T-helper 2 cell treated with Interferon-gamma antibody and Interleukin-4, amounts not matched to agents 100 ng/mL and 5 ng/mL, for 36 hours (primary cell): ENCODE measurements at regions not wholly inside any gene's neighbourhood (a gene's known extent, or its start where the extent isn't known, plus 50 kb on each side); places are given as distances from the start of the nearest gene placed in this dataset.
"Not testable (repeated sequence)": the region's sequence is repeated elsewhere in the genome, so short reads cannot be mapped to it uniquely, and the experiment has no call there.

Experiments
- intact Hi-C: fragments of 100-400 bp; cut with micrococcal nuclease; formaldehyde crosslinking; loops from one replicate; pipeline ENCODE4 v1.15.1; 2023

DNA sequence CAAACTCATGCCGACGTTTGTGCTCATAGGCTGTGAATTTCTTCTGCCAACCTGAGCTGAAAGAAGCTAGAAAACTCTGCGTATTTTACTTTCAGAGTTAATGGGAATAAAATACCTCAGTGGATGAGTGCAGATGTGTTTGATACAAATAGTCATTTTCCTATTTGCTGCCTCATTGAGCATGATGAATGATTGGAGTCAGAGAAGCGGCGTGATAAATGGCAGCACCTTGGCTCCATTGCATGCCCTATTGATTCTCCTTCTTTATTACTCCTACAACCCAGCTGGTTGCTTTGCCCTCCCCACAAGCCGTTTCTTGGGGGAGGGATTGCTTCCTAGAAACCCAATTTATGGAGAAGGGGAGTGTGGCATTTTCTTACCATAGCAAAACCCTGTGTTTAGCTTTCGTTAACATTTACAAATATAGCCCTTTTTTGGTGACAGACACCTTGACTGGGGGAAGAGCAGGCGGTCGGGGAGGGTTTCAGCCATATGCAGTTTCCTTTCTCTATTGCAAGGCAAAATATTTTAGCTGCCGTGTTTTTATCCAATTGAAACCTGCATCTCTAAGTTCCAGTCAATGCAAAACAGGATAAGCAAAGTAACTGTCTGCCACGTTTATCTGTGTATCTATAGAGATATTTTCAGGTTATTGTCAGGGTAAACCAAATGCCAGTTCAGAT, 93.1 kb upstream of the TBCA start:
- intact Hi-C loops: no loop called here

GRCh38 chr5:77867914-77868313, 91.8 kb upstream of the TBCA start:
- intact Hi-C loops: no loop called here

DNA sequence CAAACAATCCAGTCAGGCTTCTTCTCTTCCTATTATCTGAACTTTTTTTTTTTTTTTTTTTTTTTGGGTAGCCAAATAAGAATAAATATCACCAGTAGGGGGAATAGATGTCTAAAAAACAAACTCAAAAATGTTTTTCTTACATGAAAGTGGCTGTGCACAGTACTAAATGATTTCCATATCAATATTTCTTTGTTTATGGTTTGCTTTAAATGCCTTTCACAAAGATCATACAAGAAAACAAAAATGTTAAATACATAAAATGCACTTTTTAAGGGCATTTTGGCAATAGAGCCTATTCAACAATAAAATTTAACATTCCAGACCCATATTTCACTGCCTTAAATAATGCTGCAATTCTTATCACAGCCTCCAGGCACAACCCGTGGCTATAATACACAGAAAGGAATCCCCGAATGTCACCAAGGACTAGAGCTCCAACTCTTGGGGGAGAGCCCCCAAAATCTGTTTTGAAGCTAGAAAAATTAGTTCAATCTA, 91.1 kb upstream of the TBCA start:
- intact Hi-C loops: no loop called here

GRCh38 chr5:77866198-77866597, 90.1 kb upstream of the TBCA start:
- intact Hi-C loops: no loop called here

- intact Hi-C loops: no loop called here
Measured at GRCh38 chr5:77864997-77865396, 88.9 kb upstream of the TBCA start.

GRCh38 chr5:77863181-77863580, 87.0 kb upstream of the TBCA start:
- intact Hi-C loops: no loop called here

DNA sequence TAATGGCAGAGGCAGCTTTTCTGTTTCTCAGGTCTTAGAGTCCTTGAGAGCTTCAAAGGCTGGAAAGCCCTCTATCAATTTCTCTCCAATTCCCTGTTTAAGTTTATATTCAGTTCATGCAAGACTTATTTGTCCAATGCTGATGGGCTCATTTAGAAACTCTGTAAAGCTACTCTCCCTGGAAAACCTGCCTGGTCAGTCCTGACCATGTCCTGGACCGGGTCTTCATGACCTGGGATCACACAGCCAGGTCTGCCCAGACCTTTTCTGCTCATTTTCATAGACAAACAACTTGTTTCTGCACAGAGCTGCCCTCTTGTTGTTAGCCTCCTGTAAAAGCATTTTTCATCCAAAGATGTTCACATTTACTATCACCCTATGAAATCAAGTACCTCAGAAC, 85.4 kb upstream of the TBCA start:
- intact Hi-C loops: no loop called here

GRCh38 chr5:77859306-77859705, 83.2 kb upstream of the TBCA start:
- intact Hi-C loops: no loop called here

- intact Hi-C loops: not testable (repeated sequence)
Measured at GRCh38 chr5:77858678-77859077, 82.5 kb upstream of the TBCA start.

- intact Hi-C loops: no loop called here
Measured at GRCh38 chr5:77855369-77855768, 79.2 kb upstream of the TBCA start.

- intact Hi-C loops: loop anchor here (2.0 to 5.0 kb wide), 2 partner anchors 79 to 211 kb away; no protein-coding TSS in a partner anchor
Measured at GRCh38 chr5:77853353-77853907, 77.3 kb upstream of the TBCA start.

DNA sequence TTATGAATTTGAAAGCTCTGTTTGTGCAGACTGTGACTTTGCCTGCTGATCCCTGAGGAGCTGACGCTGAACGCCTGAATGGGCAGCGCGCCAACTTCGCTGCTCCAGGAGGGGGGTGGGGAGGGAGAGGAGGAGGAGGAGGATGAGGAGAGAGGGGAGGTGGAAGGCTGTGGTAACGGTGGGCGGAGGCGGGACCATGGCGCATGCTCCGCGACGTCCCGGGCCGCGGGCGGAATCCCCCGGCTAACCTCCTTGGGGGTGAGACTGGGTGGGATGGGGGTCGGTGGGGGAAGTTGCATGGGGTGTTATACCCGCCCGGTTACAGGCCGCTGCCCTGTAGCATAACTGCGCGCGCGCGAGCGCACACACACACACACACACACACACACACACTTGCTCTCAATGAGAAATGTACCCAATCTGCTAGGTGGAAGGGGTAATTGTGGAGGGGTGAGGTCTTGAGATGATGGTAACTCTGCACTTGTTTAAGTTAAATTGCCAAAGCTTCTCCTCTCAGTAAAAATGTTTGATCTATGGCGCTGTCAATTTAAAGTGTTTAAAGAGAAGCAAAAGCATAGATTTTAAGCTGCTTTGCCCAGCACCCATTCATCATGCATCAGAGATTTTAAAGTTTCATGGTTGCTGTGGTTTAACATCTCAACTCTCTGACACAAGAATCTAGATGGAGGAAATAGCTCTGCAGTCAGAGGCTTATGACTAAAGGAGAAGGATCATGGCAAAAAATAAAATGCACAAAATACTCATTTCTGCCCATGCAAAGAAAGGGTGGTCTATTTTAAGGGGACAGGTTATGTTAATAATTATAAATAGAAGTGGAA, 76.6 kb upstream of the TBCA start:
- intact Hi-C loops: loop anchor here (2.0 to 5.0 kb wide), 2 partner anchors 78 to 210 kb away; no protein-coding TSS in a partner anchor

DNA sequence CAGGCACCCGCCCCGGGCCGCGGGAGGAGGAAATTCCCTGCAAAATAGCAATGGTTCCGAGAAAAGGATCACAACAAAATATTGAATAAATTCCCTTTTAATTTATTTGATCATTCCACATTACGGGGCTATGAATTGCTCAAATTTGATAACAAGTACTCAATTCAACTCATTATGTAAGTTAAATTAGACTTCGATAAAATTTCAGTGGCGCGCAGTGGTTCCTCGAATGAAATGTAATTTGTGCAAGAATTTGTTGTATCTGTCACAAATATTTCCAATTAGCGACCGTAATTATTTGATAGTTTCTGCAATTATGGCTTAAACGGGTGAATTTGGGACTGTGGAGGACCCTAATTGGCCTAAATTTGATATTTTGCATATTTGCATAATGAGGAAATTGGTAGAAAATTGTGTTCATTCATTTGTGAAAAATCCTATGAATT, 76.0 kb upstream of the TBCA start:
- intact Hi-C loops: loop anchor here (2.0 to 5.0 kb wide), 2 partner anchors 77 to 210 kb away; no protein-coding TSS in a partner anchor

DNA sequence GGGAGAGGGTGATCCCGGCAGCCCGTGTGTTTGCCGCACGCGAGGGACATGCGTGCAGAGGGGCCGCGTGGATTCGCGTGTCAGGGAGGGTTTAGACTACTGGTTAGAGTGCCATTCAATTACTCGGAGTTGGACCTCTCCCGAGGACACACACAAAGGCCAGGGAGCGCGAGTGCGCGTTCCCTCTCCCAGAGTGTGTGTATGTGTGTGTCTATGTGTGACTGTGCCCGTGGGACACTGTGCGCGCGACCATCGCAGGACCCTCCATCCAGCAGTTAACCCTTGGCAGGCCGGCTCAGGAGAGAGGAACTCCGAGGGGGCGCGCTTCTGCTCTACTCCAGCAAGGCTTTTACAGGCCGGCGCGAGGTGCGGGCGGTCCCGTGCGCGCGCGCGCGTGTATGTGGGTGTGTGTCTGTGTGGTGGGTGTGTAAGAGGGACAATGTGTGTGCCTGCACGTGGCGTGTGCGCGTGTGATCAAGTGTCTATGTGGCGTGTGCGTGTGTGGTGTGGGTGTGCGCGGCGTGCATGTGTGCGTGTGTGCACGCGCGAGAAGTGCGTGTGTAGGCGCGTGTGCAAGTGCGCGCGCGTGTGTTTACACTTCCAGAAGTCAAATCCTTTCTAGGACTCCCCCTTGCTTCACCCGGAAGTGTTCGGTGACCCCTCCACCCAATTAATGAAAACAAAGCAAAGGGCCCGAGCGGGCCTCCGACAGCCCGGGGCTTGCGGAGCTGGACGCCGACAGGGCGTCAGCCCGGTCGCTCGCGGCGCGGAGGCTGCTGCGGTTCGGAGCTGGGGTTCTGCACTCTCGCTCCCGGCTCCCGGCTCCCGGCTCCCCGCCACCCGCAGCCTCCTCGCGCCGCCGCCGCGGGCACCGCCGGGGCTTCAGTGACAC, 75.3 kb upstream of the TBCA start:
- intact Hi-C loops: loop anchor here (2.0 to 5.0 kb wide), 2 partner anchors 77 to 209 kb away; no protein-coding TSS in a partner anchor

DNA sequence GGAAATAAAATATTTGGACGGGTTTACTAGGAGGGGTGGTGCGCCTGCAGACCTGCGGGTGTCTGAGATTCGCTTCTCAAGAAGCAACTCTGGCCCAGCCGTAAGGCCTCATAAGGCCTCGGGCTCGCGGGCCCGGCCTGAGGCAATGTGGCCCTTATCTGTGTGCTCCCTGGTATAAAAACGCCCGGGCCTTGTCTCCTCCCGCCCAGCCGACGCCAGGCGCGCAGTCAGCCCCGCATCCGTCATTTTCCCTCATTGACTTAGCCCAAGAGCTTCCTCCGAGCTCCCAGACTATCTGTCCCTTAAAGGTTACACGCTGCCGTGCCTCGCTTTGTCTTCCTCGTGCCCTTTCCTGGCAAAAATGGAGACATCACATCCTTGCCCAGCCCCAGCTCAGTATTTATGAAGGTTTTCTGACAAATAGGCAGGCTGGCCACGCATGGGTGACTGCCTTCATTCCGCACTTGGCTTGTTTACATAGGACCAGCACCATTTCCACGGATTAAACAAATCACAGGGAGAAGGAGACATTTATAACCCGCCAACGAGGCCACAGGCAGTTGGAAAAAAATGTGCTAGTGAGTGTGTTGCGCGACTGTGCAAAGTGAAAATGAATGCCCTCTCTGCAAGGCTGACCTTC, 74.5 kb upstream of the TBCA start:
- intact Hi-C loops: loop anchor here (5.0 kb wide), 1 partner anchor 208 kb away; no protein-coding TSS in a partner anchor

GRCh38 chr5:77849308-77849900, 73.3 kb upstream of the TBCA start:
- intact Hi-C loops: no loop called here

DNA sequence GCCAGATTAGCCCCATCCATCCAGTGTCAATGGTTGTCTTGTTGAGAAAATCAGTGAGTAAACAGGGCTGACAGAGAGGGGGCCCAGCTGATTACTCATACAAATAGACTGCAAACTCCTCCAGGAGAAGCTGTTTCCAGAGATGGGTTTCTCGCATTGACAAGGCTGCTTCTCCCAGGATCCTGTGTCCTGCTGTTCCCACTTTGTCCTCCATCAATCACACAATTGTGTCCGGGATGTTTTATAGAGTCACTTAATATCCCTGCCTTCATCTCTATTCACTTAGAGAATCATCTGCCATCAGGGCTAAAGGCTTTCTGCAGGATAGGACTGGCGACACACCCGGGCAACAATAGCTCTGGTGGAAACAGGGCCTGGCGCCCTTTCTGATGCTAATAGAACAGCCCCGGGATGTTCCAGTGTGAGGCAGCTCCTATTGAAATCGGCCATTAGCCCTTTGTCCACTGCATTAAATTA, 71.7 kb upstream of the TBCA start:
- intact Hi-C loops: no loop called here

- intact Hi-C loops: no loop called here
Measured at GRCh38 chr5:77847129-77847460, 71.0 kb upstream of the TBCA start.

DNA sequence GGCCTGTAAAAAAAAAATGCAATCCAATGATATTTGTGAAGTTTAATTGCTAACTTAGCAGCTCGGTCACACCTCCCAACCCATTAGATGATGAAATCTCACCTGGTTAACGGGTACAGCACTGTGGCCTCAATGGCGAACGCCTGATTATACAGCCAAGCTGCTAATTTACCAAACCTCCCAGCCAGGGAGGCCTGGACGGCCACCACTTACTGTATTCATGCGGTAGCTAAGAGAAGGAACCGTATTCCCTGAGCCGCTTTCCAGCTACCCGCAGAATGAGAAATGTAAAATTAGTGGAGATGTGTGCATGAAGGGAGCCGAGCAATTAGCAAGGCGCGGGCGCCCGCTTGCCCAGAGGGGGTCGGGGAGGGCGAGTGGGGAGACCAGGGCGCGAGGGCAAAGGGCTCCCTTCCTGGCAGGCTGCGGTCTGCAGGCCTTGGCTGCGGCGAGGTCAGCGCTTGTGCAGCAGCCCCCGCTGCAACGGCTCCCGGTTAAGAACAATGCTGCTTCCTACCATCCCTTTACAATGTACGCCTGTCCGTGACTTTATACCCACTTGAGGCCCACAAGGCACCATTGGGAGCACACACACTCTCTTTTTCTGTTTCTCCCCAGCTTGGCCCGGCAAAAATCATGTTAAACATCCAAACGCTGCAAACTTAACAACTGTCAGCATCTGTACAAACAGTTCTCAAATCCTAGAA, 70.4 kb upstream of the TBCA start:
- intact Hi-C loops: no loop called here
